ENCODE measurements at regions not wholly inside any gene's neighbourhood (a gene's known extent, or its start where the extent isn't known, plus 50 kb on each side); places are given as distances from the start of the nearest gene placed in this dataset.

GRCh38 chr2:217208867-217209266 lies 349.0 kb upstream of the TNP1 start:
- WGBS, 2 donors: 95 to 100% methylated on average over 1 of the region's 1 CpG
- Histone ChIP-seq H3K27ac (no peak overlapping the region), H3K9me3 (no peaks in the 10 kb centered on the region), H3K27me3 (no peaks in the 10 kb centered on the region), H3K4me1 (no peaks in the 10 kb centered on the region), H3K4me3 (no peak overlapping the region), H3K36me3 (replicated peaks in 1 of 2; ENCODE audit: insufficient read depth in 1 of 2, low read depth in 2 of 2) (no peaks in the 10 kb centered on the region)
- no peak for DNase-seq
- no peak for ATAC-seq
- intact Hi-C loops (cut with DNase I): no loop called here
- no peak for TF ChIP-seq POLR2A (IDR thresholded peaks at IDR 0.05)
- TF ChIP-seq, protein P1, sequence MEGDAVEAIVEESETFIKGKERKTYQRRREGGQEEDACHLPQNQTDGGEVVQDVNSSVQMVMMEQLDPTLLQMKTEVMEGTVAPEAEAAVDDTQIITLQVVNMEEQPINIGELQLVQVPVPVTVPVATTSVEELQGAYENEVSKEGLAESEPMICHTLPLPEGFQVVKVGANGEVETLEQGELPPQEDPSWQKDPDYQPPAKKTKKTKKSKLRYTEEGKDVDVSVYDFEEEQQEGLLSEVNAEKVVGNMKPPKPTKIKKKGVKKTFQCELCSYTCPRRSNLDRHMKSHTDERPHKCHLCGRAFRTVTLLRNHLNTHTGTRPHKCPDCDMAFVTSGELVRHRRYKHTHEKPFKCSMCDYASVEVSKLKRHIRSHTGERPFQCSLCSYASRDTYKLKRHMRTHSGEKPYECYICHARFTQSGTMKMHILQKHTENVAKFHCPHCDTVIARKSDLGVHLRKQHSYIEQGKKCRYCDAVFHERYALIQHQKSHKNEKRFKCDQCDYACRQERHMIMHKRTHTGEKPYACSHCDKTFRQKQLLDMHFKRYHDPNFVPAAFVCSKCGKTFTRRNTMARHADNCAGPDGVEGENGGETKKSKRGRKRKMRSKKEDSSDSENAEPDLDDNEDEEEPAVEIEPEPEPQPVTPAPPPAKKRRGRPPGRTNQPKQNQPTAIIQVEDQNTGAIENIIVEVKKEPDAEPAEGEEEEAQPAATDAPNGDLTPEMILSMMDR (IDR thresholded peaks at IDR 0.05): no peak

DNA sequence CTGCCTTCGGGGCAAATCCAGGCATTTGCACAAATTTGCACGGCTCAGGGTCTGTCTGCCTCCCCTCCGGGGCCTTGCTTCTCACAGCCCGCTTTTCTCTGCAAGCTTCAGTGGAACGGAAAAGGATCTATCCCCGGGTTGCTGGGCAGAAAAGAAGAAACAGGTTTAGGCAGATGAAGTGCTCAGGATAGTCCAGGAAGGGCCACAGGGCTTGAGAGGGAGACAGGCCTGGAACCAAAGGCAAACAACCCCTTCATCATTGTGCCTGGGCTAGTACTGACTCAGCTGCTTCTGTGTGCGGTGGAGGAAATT lies 347.8 kb upstream of the TNP1 start:
- Histone ChIP-seq H3K9me3 (no peaks in the 10 kb centered on the region), H3K27me3 (no peaks in the 10 kb centered on the region), H3K4me3 (no peak overlapping the region), H3K36me3 (replicated peaks in 1 of 2; ENCODE audit: insufficient read depth in 1 of 2, low read depth in 2 of 2) (no peaks in the 10 kb centered on the region), H3K4me1 (no peaks in the 10 kb centered on the region), H3K27ac (no peak overlapping the region)
- no peak for DNase-seq
- ATAC-seq: no peak
- intact Hi-C loops (cut with DNase I): no loop called here
- 80 to 81% methylated on average over 7 of the region's 7 CpGs for WGBS, 2 donors
- TF ChIP-seq POLR2A (IDR thresholded peaks at IDR 0.05): no peak
- TF ChIP-seq, protein P1 (IDR thresholded peaks at IDR 0.05): no peak

GRCh38 chr2:217206907-217207698 lies 347.2 kb upstream of the TNP1 start:
- H3K27ac ChIP-seq: no peak overlapping the region
- no peak for TF ChIP-seq POLR2A (IDR thresholded peaks at IDR 0.05)
- TF ChIP-seq, protein P1 (IDR thresholded peaks at IDR 0.05): no peak
- H3K4me1 ChIP-seq: no peaks in the 10 kb centered on the region
- DNase-seq: no peak
- no peaks in the 10 kb centered on the region for H3K27me3 ChIP-seq
- H3K9me3 ChIP-seq: no peaks in the 10 kb centered on the region
- ATAC-seq: no peak
- no peaks in the 10 kb centered on the region for H3K36me3 ChIP-seq (replicated peaks in 1 of 2; ENCODE audit: insufficient read depth in 1 of 2, low read depth in 2 of 2)
- WGBS, 2 donors: 76 to 79% methylated on average over 14 of the region's 14 CpGs
- no peak overlapping the region for H3K4me3 ChIP-seq
- intact Hi-C loops (cut with DNase I): no loop called here

GRCh38 chr2:217206016-217206725 lies 346.3 kb upstream of the TNP1 start:
- Histone ChIP-seq H3K4me1 (no peaks in the 10 kb centered on the region), H3K27me3 (no peaks in the 10 kb centered on the region), H3K36me3 (replicated peaks in 1 of 2; ENCODE audit: insufficient read depth in 1 of 2, low read depth in 2 of 2) (no peaks in the 10 kb centered on the region), H3K9me3 (no peaks in the 10 kb centered on the region), H3K4me3 (no peak overlapping the region), H3K27ac (no peak overlapping the region)
- DNase-seq (no peak), ATAC-seq (no peak)
- WGBS, 2 donors: 60 to 69% methylated on average over 3 of the region's 3 CpGs
- intact Hi-C loops (cut with DNase I): no loop called here
- no peak for TF ChIP-seq POLR2A (IDR thresholded peaks at IDR 0.05)
- TF ChIP-seq, protein P1 (IDR thresholded peaks at IDR 0.05): no peak

Data from body of pancreas (tissue), 4 donors.